SK-N-MC (cell line): ENCODE measurements at regions not wholly inside any gene's neighbourhood (a gene's known extent, or its start where the extent isn't known, plus 50 kb on each side); places are given as distances from the start of the nearest gene placed in this dataset.
"Not testable (repeated sequence)": the region's sequence is repeated elsewhere in the genome, so short reads cannot be mapped to it uniquely, and the experiment has no call there.

ENCODE experiments used
- DNase-seq: peaks from one replicate; pipeline ENCODE4 v3.0.0-alpha.2; 2011; ENCODE audit warnings: low read depth, low spot score
- H3K27ac ChIP-seq: fragments of 200-600 bp; sonication (generic); 2 replicates; pipeline ENCODE4 v1.5.1; 2016; ENCODE audit warnings: mixed run types
- H3K36me3 ChIP-seq: fragments of 200-600 bp; sonication (generic); 2 replicates; pipeline ENCODE4 v1.6.1; 2017; ENCODE audit warnings: antibody characterized with exemption, low read length, mixed read lengths; ENCODE audit not compliant: insufficient read depth
- H3K4me3 ChIP-seq: fragments of 200-600 bp; sonication (generic); 2 replicates; pipeline ENCODE4 v1.5.1; 2016
- H3K9ac ChIP-seq: fragments of 200-600 bp; sonication (generic); 2 replicates; pipeline ENCODE4 v1.8.0; 2017; ENCODE audit warnings: mixed run types, mixed read lengths; ENCODE audit not compliant: insufficient read length
- H3K9me3 ChIP-seq: fragments of 200-600 bp; sonication (generic); 2 replicates; pipeline ENCODE4 v1.6.1; 2017; ENCODE audit warnings: low read depth, mild to moderate bottlenecking, antibody characterized with exemption, low read length, moderate library complexity, mixed read lengths
- EZH2 ChIP-seq: fragments of 200-600 bp; sonication (generic); IDR thresholded peaks from one replicate; pipeline ENCODE4 v1.6.1; 2017; ENCODE audit warnings: antibody characterized with exemption
- FOXP2 ChIP-seq: optimal IDR thresholded peaks from 2 replicates; pipeline ENCODE3; 2011; ENCODE audit warnings: mild to moderate bottlenecking, moderate library complexity; ENCODE audit not compliant: insufficient read depth; ENCODE audit errors: extremely low read length, control extremely low read depth
- POLR2AphosphoS5 ChIP-seq: IDR thresholded peaks from 2 replicates; pipeline ENCODE4 v1.6.1; 2012; ENCODE audit warnings: mild to moderate bottlenecking, low read depth, low read length, borderline replicate concordance

DNA sequence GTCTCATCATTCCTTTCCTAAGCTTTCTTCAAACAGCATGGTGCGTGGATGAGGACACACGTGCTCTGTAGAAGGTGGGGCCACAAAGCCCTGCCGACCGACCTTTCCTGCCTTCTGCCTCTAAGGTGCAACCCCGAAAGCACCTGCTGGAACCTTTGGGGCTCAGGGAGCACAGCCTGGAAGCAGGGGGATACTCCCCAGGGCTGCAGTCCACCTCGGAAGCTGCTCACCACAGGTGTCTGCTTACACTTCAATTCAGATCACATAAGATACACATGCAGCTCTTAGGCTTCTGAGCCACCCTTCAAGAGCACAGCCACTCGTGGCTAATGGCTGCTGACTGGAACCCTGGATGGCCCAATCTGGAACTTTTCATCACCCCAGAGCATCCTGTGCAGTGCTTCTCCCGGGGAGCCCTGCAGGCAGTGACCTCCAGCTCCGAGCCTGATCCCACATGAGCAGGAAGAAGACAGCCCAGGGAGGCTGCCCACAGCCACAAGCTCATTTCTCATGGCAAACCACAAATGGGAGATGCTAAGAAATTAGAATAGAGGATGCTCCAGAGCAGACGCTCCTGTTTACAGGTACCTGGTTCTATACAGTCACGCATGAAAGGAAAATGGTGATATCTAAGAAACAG is 162.3 kb upstream of the FOXF1 start:
- no peak for DNase-seq
- H3K9me3 ChIP-seq, result no peaks in the 10 kb centered on the region
- H3K9ac ChIP-seq, result no peak overlapping the region
- no peak overlapping the region for H3K4me3 ChIP-seq
- H3K36me3 ChIP-seq, result no peaks in the 10 kb centered on the region
- no peak for TF ChIP-seq POLR2AphosphoS5
- TF ChIP-seq EZH2, result no peak
- TF ChIP-seq FOXP2, result no peak
- H3K27ac ChIP-seq, result no peak overlapping the region

DNA sequence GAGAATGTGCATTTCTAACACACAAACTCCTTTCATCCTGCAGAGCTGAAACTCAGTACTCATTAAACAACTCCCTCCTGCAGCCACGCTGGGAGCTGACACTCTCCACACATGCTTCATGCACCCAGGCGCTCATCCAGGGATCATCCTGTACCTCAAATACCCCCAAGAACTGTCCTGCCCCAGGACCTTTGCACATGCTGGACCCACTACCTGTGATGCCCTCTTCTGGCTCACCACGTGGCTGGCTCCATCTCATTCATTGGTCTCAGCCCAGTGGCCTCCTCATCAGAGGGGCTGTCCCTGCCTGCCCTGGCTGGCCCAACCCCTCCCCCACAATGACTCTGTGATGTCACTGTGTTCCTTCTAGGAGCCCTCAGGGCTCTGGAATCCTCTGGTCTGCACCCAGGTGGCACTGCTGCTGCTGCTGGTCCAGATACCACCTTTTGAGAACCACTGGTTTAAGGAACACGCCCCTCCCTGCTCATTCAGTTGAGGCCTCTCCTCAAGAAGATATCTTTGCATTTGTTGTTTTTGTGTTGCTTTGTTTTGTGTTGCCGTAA is 160.9 kb upstream of the FOXF1 start:
- no peak for DNase-seq
- no peak for TF ChIP-seq EZH2
- TF ChIP-seq FOXP2, result no peak
- TF ChIP-seq POLR2AphosphoS5, result no peak
- Histone ChIP-seq H3K4me3 (no peak overlapping the region), H3K36me3 (no peaks in the 10 kb centered on the region), H3K9me3 (no peaks in the 10 kb centered on the region), H3K27ac (no peak overlapping the region), H3K9ac (no peak overlapping the region)

DNA sequence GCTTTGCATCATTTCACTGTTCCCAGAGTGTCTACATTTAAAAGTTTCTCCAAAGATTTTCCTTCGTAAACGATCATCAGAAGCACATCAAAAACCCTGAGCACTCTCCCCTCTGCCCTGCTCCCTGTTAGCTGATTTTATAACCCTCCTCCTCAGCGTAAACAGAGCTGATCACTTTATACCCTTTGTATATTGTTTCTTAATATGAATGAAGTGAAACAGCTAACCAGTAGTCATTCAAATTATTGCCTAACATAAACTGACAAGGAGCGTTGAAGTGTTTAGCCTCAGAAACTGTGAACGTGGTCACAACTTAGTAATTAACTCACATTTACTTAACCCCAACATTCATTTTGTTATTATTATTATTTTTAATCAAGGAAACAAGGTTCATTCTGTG is 160.0 kb upstream of the FOXF1 start:
- Histone ChIP-seq H3K27ac (no peak overlapping the region), H3K9ac (no peak overlapping the region), H3K9me3 (no peaks in the 10 kb centered on the region), H3K4me3 (no peak overlapping the region), H3K36me3 (no peaks in the 10 kb centered on the region)
- no peak for DNase-seq
- TF ChIP-seq EZH2 (no peak), POLR2AphosphoS5 (no peak), FOXP2 (no peak)

DNA sequence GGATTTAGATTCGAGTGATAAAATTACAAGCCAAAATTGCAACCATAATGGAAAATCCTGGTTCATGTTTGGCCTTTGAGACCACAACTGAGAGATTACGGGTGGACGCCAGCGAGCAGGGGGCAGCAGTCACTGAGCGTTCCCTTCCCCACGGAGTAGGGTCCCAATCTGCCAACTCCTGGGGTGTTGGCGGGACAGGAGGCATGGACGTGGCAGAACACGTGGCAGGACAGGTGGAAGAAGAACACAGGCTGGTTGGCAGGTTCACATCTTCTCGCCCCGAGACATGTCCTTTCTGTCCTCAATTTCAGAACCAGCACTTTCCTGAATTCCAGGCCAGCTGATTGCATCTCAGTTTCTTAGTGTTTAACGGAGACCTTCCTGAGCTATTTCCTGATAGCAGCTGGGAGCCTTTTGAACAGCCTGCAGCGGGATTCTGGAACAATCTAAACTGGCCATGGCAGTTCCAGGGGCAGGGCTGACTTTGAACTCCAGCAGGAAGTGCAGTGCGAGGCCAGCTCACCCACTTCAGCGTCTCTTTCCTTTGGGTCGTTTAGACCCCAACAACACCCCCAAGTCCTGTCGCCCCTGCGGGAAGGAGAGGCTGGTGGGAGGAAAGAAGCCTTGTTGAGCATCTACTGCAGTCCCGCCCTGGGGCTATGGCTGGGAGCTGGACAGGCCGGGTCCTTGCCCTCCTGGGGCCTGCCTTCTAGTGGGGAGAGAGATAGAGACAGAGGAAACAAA is 159.1 kb upstream of the FOXF1 start:
- Histone ChIP-seq H3K36me3 (no peaks in the 10 kb centered on the region), H3K9ac (no peak overlapping the region), H3K27ac (no peak overlapping the region), H3K4me3 (no peak overlapping the region), H3K9me3 (no peaks in the 10 kb centered on the region)
- TF ChIP-seq POLR2AphosphoS5, result no peak
- no peak for TF ChIP-seq EZH2
- DNase-seq, result no peak

DNA sequence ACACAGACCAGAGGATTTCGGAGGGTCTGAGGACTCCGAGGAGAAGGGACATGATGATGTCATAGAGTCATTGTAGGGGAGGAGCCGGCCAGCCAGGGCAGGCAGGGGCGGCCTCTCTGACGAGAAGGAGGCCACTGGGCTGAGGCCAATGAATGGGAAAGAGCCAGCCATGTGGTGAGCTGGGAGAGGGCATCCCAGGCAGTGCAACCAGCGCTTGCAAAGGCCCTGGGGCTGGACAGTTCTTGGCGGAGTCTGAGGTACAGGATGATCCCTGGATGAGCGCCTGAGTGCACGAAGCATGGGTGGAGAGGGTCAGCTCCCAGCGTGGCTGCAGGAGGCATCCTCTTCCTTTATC is 158.6 kb upstream of the FOXF1 start:
- not testable (repeated sequence) for DNase-seq, H3K9me3 ChIP-seq, H3K27ac ChIP-seq, H3K9ac ChIP-seq, H3K36me3 ChIP-seq, H3K4me3 ChIP-seq

DNA sequence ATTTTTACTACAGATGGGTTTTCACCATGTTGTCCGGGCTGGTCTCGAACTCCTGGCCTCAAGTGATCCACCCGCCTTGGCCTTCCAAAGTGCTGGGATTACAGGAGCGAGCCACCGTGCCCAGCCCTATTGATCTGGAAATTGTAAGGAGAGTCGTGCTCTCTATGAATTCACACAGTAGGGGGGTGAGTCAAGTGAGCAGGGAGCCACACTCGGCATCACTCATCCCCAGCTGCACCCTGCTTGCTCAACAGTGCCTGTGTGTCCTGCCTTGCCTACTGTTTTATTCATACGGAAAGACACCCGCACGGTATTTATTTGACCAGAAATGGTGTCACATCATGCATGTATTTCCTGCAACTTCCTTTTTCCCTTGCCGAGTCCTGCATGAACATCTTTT is 157.2 kb upstream of the FOXF1 start:
- H3K27ac ChIP-seq, result no peak overlapping the region
- no peak overlapping the region for H3K9ac ChIP-seq
- H3K36me3 ChIP-seq, result no peaks in the 10 kb centered on the region
- H3K9me3 ChIP-seq, result no peaks in the 10 kb centered on the region
- no peak for DNase-seq
- TF ChIP-seq EZH2 (no peak), POLR2AphosphoS5 (no peak)
- H3K4me3 ChIP-seq, result no peak overlapping the region

DNA sequence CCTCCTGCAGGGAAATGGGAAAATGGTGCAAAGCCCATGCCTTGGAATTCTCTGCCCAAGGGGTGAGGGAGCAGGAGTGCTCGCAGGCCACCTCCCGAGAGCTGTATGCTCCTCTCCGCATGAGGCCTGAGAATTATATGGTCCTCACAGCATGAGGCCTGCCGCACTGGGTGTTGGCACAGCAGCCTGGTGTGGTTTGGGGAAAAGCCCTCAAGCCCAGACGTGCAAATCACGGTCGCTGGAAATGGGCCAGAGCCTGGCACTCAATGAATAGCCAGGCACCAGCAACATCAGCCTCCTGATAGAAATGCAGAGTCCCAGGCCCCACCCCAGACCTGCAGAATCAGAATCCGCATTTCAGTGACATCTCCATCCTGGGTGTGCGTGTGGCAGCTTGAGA is 156.4 kb upstream of the FOXF1 start:
- no peak overlapping the region for H3K4me3 ChIP-seq
- no peak overlapping the region for H3K27ac ChIP-seq
- H3K36me3 ChIP-seq, result no peaks in the 10 kb centered on the region
- no peak for TF ChIP-seq EZH2
- no peak for TF ChIP-seq FOXP2
- TF ChIP-seq POLR2AphosphoS5, result no peak
- no peak overlapping the region for H3K9ac ChIP-seq
- no peak for DNase-seq
- no peaks in the 10 kb centered on the region for H3K9me3 ChIP-seq

DNA sequence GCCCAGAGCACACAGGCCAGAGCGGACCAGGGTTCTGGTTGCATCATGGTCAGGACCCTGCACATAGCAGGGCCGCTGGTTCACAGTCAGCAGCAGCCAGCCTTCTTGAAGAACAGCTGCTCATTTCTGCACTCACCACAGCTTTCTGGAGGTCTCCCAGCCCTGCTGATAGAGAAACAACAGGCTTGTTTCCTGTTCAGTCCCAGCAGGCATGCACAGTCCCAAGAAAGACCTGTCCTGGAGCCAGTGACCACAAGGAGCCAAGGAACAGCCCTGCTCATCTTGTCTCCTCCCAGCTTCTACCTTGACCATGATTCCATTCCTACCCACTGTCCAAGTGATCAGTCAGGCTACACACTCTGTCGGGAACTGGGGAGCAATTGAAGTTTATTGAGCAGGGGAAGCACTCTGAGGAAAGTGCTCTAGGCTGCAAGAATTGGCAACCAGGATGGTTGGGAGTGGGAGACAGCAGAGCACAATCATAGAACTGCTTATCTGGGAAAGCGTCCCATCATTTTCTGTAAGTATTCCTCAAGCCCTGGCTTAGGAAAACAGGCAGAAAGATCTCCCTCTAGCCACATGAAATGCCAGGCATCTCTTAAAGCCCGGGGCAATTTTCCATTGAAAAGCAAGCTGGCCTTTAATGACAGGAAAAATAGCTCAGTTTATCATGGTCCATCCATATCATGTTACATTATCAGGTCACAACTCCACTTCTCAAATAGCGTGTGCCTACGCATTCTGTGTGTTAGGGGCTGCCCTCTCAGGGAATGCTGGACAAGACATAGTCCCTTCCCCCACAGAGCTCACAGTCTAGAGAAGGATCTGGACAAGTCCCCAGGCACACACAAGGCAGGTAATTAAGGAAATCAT is 155.4 kb upstream of the FOXF1 start:
- no peak for DNase-seq
- no peak overlapping the region for H3K27ac ChIP-seq
- no peak overlapping the region for H3K4me3 ChIP-seq
- H3K36me3 ChIP-seq, result no peaks in the 10 kb centered on the region
- TF ChIP-seq EZH2 (no peak), POLR2AphosphoS5 (no peak)
- H3K9me3 ChIP-seq, result no peaks in the 10 kb centered on the region
- no peak overlapping the region for H3K9ac ChIP-seq
